GM23338 (cell line): ENCODE measurements at regions not wholly inside any gene's neighbourhood (a gene's known extent, or its start where the extent isn't known, plus 50 kb on each side); places are given as distances from the start of the nearest gene placed in this dataset.

Source experiments
- ATAC-seq: fragments of 200-7000 bp; cut with Tn5 transposase; 3 replicates; pipeline ENCODE4 v1.9.1; 2020
- DNase-seq: peaks from one replicate; pipeline ENCODE4 v3.0.0-alpha.2; 2015; ENCODE audit warnings: low spot score
- H2AFZ ChIP-seq: fragments of 200-600 bp; sonication (generic); 2 replicates; pipeline ENCODE4 v1.8.0; 2016; ENCODE audit warnings: antibody characterized with exemption, mild to moderate bottlenecking, moderate library complexity
- H3F3A ChIP-seq: fragments of 200-600 bp; sonication (generic); replicated peaks from 2 replicates; pipeline ENCODE4 v1.8.0; 2017; ENCODE audit warnings: antibody characterized with exemption, mixed run types, low read depth
- H3K27ac ChIP-seq: fragments of 200-600 bp; sonication (generic); 2 replicates; pipeline ENCODE4 v1.6.1; 2016; ENCODE audit warnings: low read depth
- H3K27me3 ChIP-seq: fragments of 200-600 bp; sonication (generic); 2 replicates; pipeline ENCODE4 v1.8.0; 2016; ENCODE audit warnings: mild to moderate bottlenecking, mixed run types, moderate library complexity; ENCODE audit not compliant: insufficient read depth
- H3K36me3 ChIP-seq: fragments of 200-600 bp; sonication (generic); 2 replicates; pipeline ENCODE4 v1.8.0; 2016; ENCODE audit warnings: mild to moderate bottlenecking; ENCODE audit not compliant: insufficient read depth
- H3K4me1 ChIP-seq: fragments of 200-600 bp; sonication (generic); 2 replicates; pipeline ENCODE4 v1.8.0; 2016; ENCODE audit warnings: mild to moderate bottlenecking, moderate library complexity; ENCODE audit not compliant: insufficient read depth
- H3K4me2 ChIP-seq: fragments of 200-600 bp; sonication (generic); 2 replicates; pipeline ENCODE4 v1.7.1; 2017; ENCODE audit warnings: mixed run types
- H3K4me3 ChIP-seq: fragments of 200-600 bp; sonication (generic); 2 replicates; pipeline ENCODE4 v1.6.1; 2016; ENCODE audit warnings: mixed run types
- H3K79me2 ChIP-seq: fragments of 200-600 bp; sonication (generic); replicated peaks from 2 replicates; pipeline ENCODE4 v1.8.0; 2017; ENCODE audit warnings: mild to moderate bottlenecking; ENCODE audit not compliant: insufficient read depth
- H3K9me2 ChIP-seq: fragments of 200-600 bp; sonication (generic); 2 replicates; pipeline ENCODE4 v1.8.0; 2017; ENCODE audit not compliant: insufficient read depth
- H4K20me1 ChIP-seq: fragments of 200-600 bp; sonication (generic); replicated peaks from 2 replicates; pipeline ENCODE4 v1.8.0; 2017; ENCODE audit warnings: mild to moderate bottlenecking; ENCODE audit not compliant: insufficient read depth
- H3K27ac Mint-ChIP-seq: 2 replicates; pipeline ENCODE4 v1.8.0; 2020; ENCODE audit warnings: inconsistent platforms, mild to moderate bottlenecking, moderate library complexity, mixed read lengths
- H3K27me3 Mint-ChIP-seq: 3 replicates; pipeline ENCODE4 v1.8.0; 2022; ENCODE audit warnings: low read depth, mild to moderate bottlenecking, moderate library complexity, mixed read lengths, inconsistent platforms; ENCODE audit not compliant: insufficient read depth, poor library complexity
- H3K36me3 Mint-ChIP-seq: 3 replicates; pipeline ENCODE4 v1.8.0; 2021; ENCODE audit warnings: low read depth, mild to moderate bottlenecking, inconsistent platforms, moderate library complexity, mixed read lengths
- H3K4me1 Mint-ChIP-seq: 3 replicates; pipeline ENCODE4 v1.8.0; 2020; ENCODE audit warnings: mild to moderate bottlenecking, inconsistent platforms, mixed read lengths
- H3K4me3 Mint-ChIP-seq: 3 replicates; pipeline ENCODE4 v1.8.0; 2021; ENCODE audit warnings: moderate library complexity, mild to moderate bottlenecking, inconsistent platforms, mixed read lengths
- H3K9me3 Mint-ChIP-seq: 3 replicates; pipeline ENCODE4 v1.8.0; 2020; ENCODE audit warnings: moderate library complexity, mild to moderate bottlenecking, inconsistent platforms, mixed read lengths
- CREB1 ChIP-seq: fragments of 250-450 bp; sonication (Bioruptor Pico); IDR thresholded peaks from 2 replicates; pipeline ENCODE4 v1.5.0; 2020; ENCODE audit warnings: low read depth, mild to moderate bottlenecking, moderate library complexity
- EZH2 ChIP-seq: fragments of 200-600 bp; sonication (generic); IDR thresholded peaks from one replicate; pipeline ENCODE4 v1.8.0; 2017; ENCODE audit warnings: antibody characterized with exemption, mild to moderate bottlenecking, low read depth; ENCODE audit not compliant: unreplicated experiment
- EZH2phosphoT487 ChIP-seq: fragments of 200-600 bp; sonication (generic); IDR thresholded peaks from one replicate; pipeline ENCODE4 v1.8.1; 2018; ENCODE audit warnings: antibody characterized with exemption; ENCODE audit not compliant: unreplicated experiment
- JUNB ChIP-seq: IDR thresholded peaks from one replicate; pipeline ENCODE4 v1.6.1; 2016; ENCODE audit warnings: antibody characterized with exemption; ENCODE audit not compliant: unreplicated experiment
- NANOG ChIP-seq: IDR thresholded peaks from 2 replicates; pipeline ENCODE4 v1.6.1; 2016; ENCODE audit warnings: antibody characterized with exemption, borderline replicate concordance
- POLR2AphosphoS5 ChIP-seq: IDR thresholded peaks from 2 replicates; pipeline ENCODE4 v1.6.1; 2016; ENCODE audit warnings: antibody characterized with exemption, low read depth
- STAT1 ChIP-seq: IDR thresholded peaks from one replicate; pipeline ENCODE4 v1.6.1; 2016; ENCODE audit warnings: antibody characterized with exemption; ENCODE audit not compliant: unreplicated experiment
- ZNF114 ChIP-seq: fragments of 250-450 bp; sonication (Bioruptor Pico); IDR thresholded peaks from 2 replicates; pipeline ENCODE4 v1.5.0; 2020; ENCODE audit warnings: mild to moderate bottlenecking, moderate library complexity
- ZNF331 ChIP-seq: fragments of 250-450 bp; sonication (Bioruptor Pico); IDR thresholded peaks from 2 replicates; pipeline ENCODE4 v1.5.0; 2020; ENCODE audit warnings: low read depth, mild to moderate bottlenecking, moderate library complexity
- TF ChIP-seq, protein P1 (sequence below), 2 experiments: fragments of 200-600 bp in 1 of 2; sonication (generic) in 1 of 2; conservative IDR thresholded peaks; 2 replicates each; pipeline versions ENCODE4 v1.5.1 to v1.6.1; 2016 to 2017; ENCODE audit warnings: antibody characterized with exemption in 2 of 2, low read depth in 2 of 2, mild to moderate bottlenecking in 2 of 2, moderate library complexity in 1 of 2
- TF ChIP-seq, protein P2 (sequence below): IDR thresholded peaks from one replicate; pipeline ENCODE4 v1.6.1; 2018; ENCODE audit warnings: antibody characterized with exemption; ENCODE audit not compliant: unreplicated experiment

GRCh38 chr11:106409222-106409621 is 331.8 kb downstream of the AASDHPPT start:
- Histone ChIP-seq H3K27me3 (no peaks in the 10 kb centered on the region), H3K4me3 (no peak overlapping the region), H3K4me1 (no peaks in the 10 kb centered on the region), H4K20me1 (no peaks in the 10 kb centered on the region), H3F3A (no peaks in the 10 kb centered on the region), H2AFZ (no peak overlapping the region), H3K79me2 (no peaks in the 10 kb centered on the region), H3K27ac (no peak overlapping the region), H3K9me2 (peaks cover 5% of the 10 kb centered on the region; the same call in 1 of the 2 replicates), H3K36me3 (no peaks in the 10 kb centered on the region), H3K4me2 (no peak overlapping the region)
- Mint-ChIP-seq H3K4me1 (no peaks in the 10 kb centered on the region), H3K27ac (no peak overlapping the region), H3K4me3 (no peak overlapping the region), H3K9me3 (no peaks in the 10 kb centered on the region), H3K27me3 (peaks cover 3% of the 10 kb centered on the region), H3K36me3 (no peaks in the 10 kb centered on the region)
- no peak for DNase-seq
- TF ChIP-seq STAT1 = no peak
- TF ChIP-seq ZNF114 (CRISPR knock-in tag) = no peak
- no peak for TF ChIP-seq POLR2AphosphoS5
- no peak for TF ChIP-seq CREB1 (CRISPR knock-in tag)
- TF ChIP-seq, protein P1, sequence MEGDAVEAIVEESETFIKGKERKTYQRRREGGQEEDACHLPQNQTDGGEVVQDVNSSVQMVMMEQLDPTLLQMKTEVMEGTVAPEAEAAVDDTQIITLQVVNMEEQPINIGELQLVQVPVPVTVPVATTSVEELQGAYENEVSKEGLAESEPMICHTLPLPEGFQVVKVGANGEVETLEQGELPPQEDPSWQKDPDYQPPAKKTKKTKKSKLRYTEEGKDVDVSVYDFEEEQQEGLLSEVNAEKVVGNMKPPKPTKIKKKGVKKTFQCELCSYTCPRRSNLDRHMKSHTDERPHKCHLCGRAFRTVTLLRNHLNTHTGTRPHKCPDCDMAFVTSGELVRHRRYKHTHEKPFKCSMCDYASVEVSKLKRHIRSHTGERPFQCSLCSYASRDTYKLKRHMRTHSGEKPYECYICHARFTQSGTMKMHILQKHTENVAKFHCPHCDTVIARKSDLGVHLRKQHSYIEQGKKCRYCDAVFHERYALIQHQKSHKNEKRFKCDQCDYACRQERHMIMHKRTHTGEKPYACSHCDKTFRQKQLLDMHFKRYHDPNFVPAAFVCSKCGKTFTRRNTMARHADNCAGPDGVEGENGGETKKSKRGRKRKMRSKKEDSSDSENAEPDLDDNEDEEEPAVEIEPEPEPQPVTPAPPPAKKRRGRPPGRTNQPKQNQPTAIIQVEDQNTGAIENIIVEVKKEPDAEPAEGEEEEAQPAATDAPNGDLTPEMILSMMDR (conservative IDR thresholded peaks at IDR 0.05; ENCODE audit: low read depth in 2 of 2) = no peak
- ATAC-seq = no peak

DNA sequence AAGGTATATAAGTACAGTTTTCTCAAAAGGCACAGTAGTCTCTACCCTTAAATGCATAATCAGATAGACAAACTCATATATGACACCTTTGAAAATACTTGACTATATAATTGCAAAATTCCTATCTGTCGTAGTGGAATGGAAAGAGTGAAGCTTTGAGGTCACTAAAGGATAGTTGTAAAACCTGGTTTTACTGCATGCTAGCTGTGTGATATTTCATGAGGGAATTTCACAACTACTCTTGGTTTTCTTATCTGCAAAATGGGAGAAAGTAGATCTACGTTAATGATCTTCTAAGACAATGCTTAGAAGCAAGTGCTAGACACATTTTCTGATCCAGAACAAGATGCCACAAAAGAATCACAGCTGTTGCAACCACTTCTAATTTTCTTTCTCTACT is 332.2 kb downstream of the AASDHPPT start:
- DNase-seq (no peak), ATAC-seq (no peak)
- H3F3A ChIP-seq = no peaks in the 10 kb centered on the region
- Mint-ChIP-seq H3K27ac (no peak overlapping the region), H3K36me3 (no peaks in the 10 kb centered on the region), H3K4me3 (no peak overlapping the region), H3K27me3 (peaks cover 3% of the 10 kb centered on the region), H3K4me1 (no peaks in the 10 kb centered on the region), H3K9me3 (no peaks in the 10 kb centered on the region)
- H3K79me2 ChIP-seq = no peaks in the 10 kb centered on the region
- H2AFZ ChIP-seq = no peak overlapping the region
- H4K20me1 ChIP-seq = no peaks in the 10 kb centered on the region
- TF ChIP-seq NANOG = no peak
- no peak for TF ChIP-seq CREB1 (CRISPR knock-in tag)
- no peaks in the 10 kb centered on the region for H3K36me3 ChIP-seq
- H3K4me2 ChIP-seq = no peak overlapping the region
- H3K4me1 ChIP-seq = no peaks in the 10 kb centered on the region
- no peak overlapping the region for H3K4me3 ChIP-seq
- H3K27me3 ChIP-seq = no peaks in the 10 kb centered on the region
- peaks cover 5% of the 10 kb centered on the region; the same call in 1 of the 2 replicates for H3K9me2 ChIP-seq
- no peak overlapping the region for H3K27ac ChIP-seq

- Mint-ChIP-seq H3K4me3 (no peak overlapping the region), H3K4me1 (peaks cover 4% of the 10 kb centered on the region; the same call in 2 of the 3 replicates), H3K27ac (no peak overlapping the region), H3K9me3 (no peaks in the 10 kb centered on the region), H3K36me3 (no peaks in the 10 kb centered on the region), H3K27me3 (peaks cover 3% of the 10 kb centered on the region)
- Histone ChIP-seq H3K27ac (no peak overlapping the region), H3K4me1 (no peaks in the 10 kb centered on the region), H4K20me1 (no peaks in the 10 kb centered on the region), H3K4me2 (no peak overlapping the region), H3K9me2 (peaks cover 5% of the 10 kb centered on the region; the same call in 1 of the 2 replicates), H3K36me3 (no peaks in the 10 kb centered on the region), H2AFZ (no peak overlapping the region), H3K79me2 (no peaks in the 10 kb centered on the region), H3K4me3 (no peak overlapping the region), H3F3A (no peaks in the 10 kb centered on the region), H3K27me3 (no peaks in the 10 kb centered on the region)
- ATAC-seq = no peak
- no peak for DNase-seq
- TF ChIP-seq EZH2 (no peak), ZNF331 (no peak), NANOG (no peak), STAT1 (no peak), ZNF114 (CRISPR knock-in tag) (no peak), JUNB (no peak), POLR2AphosphoS5 (no peak), CREB1 (CRISPR knock-in tag) (no peak), EZH2phosphoT487 (no peak)
- TF ChIP-seq, protein P1 (conservative IDR thresholded peaks at IDR 0.05; ENCODE audit: low read depth in 2 of 2) = no peak
- TF ChIP-seq, protein P2, sequence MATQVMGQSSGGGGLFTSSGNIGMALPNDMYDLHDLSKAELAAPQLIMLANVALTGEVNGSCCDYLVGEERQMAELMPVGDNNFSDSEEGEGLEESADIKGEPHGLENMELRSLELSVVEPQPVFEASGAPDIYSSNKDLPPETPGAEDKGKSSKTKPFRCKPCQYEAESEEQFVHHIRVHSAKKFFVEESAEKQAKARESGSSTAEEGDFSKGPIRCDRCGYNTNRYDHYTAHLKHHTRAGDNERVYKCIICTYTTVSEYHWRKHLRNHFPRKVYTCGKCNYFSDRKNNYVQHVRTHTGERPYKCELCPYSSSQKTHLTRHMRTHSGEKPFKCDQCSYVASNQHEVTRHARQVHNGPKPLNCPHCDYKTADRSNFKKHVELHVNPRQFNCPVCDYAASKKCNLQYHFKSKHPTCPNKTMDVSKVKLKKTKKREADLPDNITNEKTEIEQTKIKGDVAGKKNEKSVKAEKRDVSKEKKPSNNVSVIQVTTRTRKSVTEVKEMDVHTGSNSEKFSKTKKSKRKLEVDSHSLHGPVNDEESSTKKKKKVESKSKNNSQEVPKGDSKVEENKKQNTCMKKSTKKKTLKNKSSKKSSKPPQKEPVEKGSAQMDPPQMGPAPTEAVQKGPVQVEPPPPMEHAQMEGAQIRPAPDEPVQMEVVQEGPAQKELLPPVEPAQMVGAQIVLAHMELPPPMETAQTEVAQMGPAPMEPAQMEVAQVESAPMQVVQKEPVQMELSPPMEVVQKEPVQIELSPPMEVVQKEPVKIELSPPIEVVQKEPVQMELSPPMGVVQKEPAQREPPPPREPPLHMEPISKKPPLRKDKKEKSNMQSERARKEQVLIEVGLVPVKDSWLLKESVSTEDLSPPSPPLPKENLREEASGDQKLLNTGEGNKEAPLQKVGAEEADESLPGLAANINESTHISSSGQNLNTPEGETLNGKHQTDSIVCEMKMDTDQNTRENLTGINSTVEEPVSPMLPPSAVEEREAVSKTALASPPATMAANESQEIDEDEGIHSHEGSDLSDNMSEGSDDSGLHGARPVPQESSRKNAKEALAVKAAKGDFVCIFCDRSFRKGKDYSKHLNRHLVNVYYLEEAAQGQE = no peak
Observed at GRCh38 chr11:106410902-106411301, 333.4 kb downstream of the AASDHPPT start.
